Tibial nerve (tissue), 3 donors: ENCODE measurements at regions not wholly inside any gene's neighbourhood (a gene's known extent, or its start where the extent isn't known, plus 50 kb on each side); places are given as distances from the start of the nearest gene placed in this dataset.

Experiments
- CTCF ChIP-seq, 5 experiments: fragments of 200-600 bp in 3 of 5; fragments of 450-650 bp in 2 of 5; sonication (generic) in 3 of 5; IDR thresholded peaks; one replicate each; pipeline ENCODE4 v1.5.1; 2016 to 2019; ENCODE audit warnings: antibody characterized with exemption in 5 of 5, mild to moderate bottlenecking in 3 of 5, moderate library complexity in 2 of 5
- POLR2A ChIP-seq, 2 donors: fragments of 450-650 bp; IDR thresholded peaks; one replicate each; pipeline ENCODE4 v1.6.1; 2017; ENCODE audit warnings: antibody characterized with exemption in 2 of 2, mild to moderate bottlenecking in 2 of 2, moderate library complexity in 2 of 2

GRCh38 chr2:5026571-5027234 is 665.5 kb upstream of the SOX11 start:
- TF ChIP-seq CTCF (IDR thresholded peaks at IDR 0.05) (no peak), POLR2A (IDR thresholded peaks at IDR 0.05) (no peak)
